ENCODE measurements at regions not wholly inside any gene's neighbourhood (a gene's known extent, or its start where the extent isn't known, plus 50 kb on each side); places are given as distances from the start of the nearest gene placed in this dataset.

GRCh38 chr4:112076919-112077608 is 68.2 kb upstream of the FAM241A start:
- TF ChIP-seq EZH2 (IDR thresholded peaks at IDR 0.05; ENCODE audit: borderline replicate concordance, insufficient read depth, low read length, poor library complexity, severe bottlenecking) (no peak), SMC3 (conservative IDR thresholded peaks at IDR 0.05; ENCODE audit: poor library complexity) (no peak), CTCF (IDR thresholded peaks at IDR 0.05; ENCODE audit: poor library complexity, severe bottlenecking) (no peak), MXI1 (conservative IDR thresholded peaks at IDR 0.05; ENCODE audit: poor library complexity, severe bottlenecking) (no peak), EP300 (conservative IDR thresholded peaks at IDR 0.05; ENCODE audit: poor library complexity, severe bottlenecking) (no peak)
